SK-N-MC (cell line): ENCODE measurements at regions not wholly inside any gene's neighbourhood (a gene's known extent, or its start where the extent isn't known, plus 50 kb on each side); places are given as distances from the start of the nearest gene placed in this dataset.

ENCODE experiments used
- EZH2 ChIP-seq: fragments of 200-600 bp; sonication (generic); IDR thresholded peaks from one replicate; pipeline ENCODE4 v1.6.1; 2017; ENCODE audit warnings: antibody characterized with exemption
- POLR2AphosphoS5 ChIP-seq: IDR thresholded peaks from 2 replicates; pipeline ENCODE4 v1.6.1; 2012; ENCODE audit warnings: mild to moderate bottlenecking, low read depth, low read length, borderline replicate concordance

GRCh38 chr10:50941629-50942028 is 56.2 kb upstream of the A1CF start:
- no peak for TF ChIP-seq POLR2AphosphoS5
- TF ChIP-seq EZH2, result no peak
